HPDE6-E6E7 (cell line): ENCODE measurements at regions not wholly inside any gene's neighbourhood (a gene's known extent, or its start where the extent isn't known, plus 50 kb on each side); places are given as distances from the start of the nearest gene placed in this dataset.
"Not testable (repeated sequence)": the region's sequence is repeated elsewhere in the genome, so short reads cannot be mapped to it uniquely, and the experiment has no call there.

Experiments used
- DNase-seq: peaks from one replicate; pipeline ENCODE4 v3.0.0; 2011; ENCODE audit warnings: missing footprints; ENCODE audit errors: extremely low spot score

- no peak for DNase-seq
Observed at GRCh38 chr6:100322886-100323285, 141.8 kb downstream of the SIM1 start.

GRCh38 chr6:100320686-100321085 lies 144.0 kb downstream of the SIM1 start:
- no peak for DNase-seq

- DNase-seq, result no peak
Observed at GRCh38 chr6:100317031-100317430, 147.7 kb downstream of the SIM1 start.

- DNase-seq, result no peak
Observed at GRCh38 chr6:100314186-100314585, 150.5 kb downstream of the SIM1 start.

GRCh38 chr6:100311707-100312251 lies 152.9 kb downstream of the SIM1 start:
- no peak for DNase-seq

GRCh38 chr6:100309174-100309573 lies 155.5 kb downstream of the SIM1 start:
- DNase-seq, result no peak

- DNase-seq, result no peak
Observed at GRCh38 chr6:100307561-100307960, 157.2 kb downstream of the SIM1 start.

- no peak for DNase-seq
Observed at GRCh38 chr6:100305209-100305869, 159.4 kb downstream of the SIM1 start.

- DNase-seq, result no peak
Observed at GRCh38 chr6:100304575-100304974, 160.1 kb downstream of the SIM1 start.

GRCh38 chr6:100301731-100302130 lies 163.0 kb downstream of the SIM1 start:
- DNase-seq, result no peak

GRCh38 chr6:100300221-100300736 lies 164.4 kb downstream of the SIM1 start:
- DNase-seq, result peak; percentile 76

GRCh38 chr6:100296810-100297544 lies 167.7 kb downstream of the SIM1 start:
- peak; percentile 48 for DNase-seq

- DNase-seq, result not testable (repeated sequence)
Observed at GRCh38 chr6:100295172-100295571, 169.5 kb downstream of the SIM1 start.

GRCh38 chr6:100289285-100289684 lies 175.4 kb downstream of the SIM1 start:
- no peak for DNase-seq

GRCh38 chr6:100288311-100288710 lies 176.4 kb downstream of the SIM1 start:
- no peak for DNase-seq

GRCh38 chr6:100283285-100283684 lies 181.4 kb downstream of the SIM1 start:
- DNase-seq, result no peak

- no peak for DNase-seq
Observed at GRCh38 chr6:100281471-100281901, 183.2 kb downstream of the SIM1 start.

- no peak for DNase-seq
Observed at GRCh38 chr6:100276311-100277057, 188.2 kb downstream of the SIM1 start.

GRCh38 chr6:100274147-100274546 lies 190.6 kb downstream of the SIM1 start:
- no peak for DNase-seq

- DNase-seq, result no peak
Observed at GRCh38 chr6:100271625-100272024, 193.1 kb downstream of the SIM1 start.

GRCh38 chr6:100271202-100271601 lies 193.5 kb downstream of the SIM1 start:
- DNase-seq, result no peak

- DNase-seq, result no peak
Observed at GRCh38 chr6:100269189-100269588, 195.5 kb downstream of the SIM1 start.
